Astrocyte (in vitro differentiated cells and primary cell): ENCODE measurements at regions not wholly inside any gene's neighbourhood (a gene's known extent, or its start where the extent isn't known, plus 50 kb on each side); places are given as distances from the start of the nearest gene placed in this dataset.
A peak's percentile ranks its signal among the peaks of the same experiment; 100 is the strongest.

ENCODE experiments used
- DNase-seq: peaks from one replicate; pipeline ENCODE4 v3.0.0-alpha.2; 2010; ENCODE audit warnings: low read depth
- FAIRE-seq: peaks from 2 replicates; lab custom pipeline; 2011; peaks lifted over from hg19 to GRCh38; lab: Jason Lieb, UNC
- H2AFZ ChIP-seq: 2 replicates; pipeline ENCODE4 v1.6.0; 2012; ENCODE audit warnings: low read depth, low read length, inconsistent platforms
- H3K27ac ChIP-seq: 2 replicates; pipeline ENCODE4 v1.5.1; 2011; ENCODE audit warnings: low read depth, low read length, inconsistent platforms
- H3K27me3 ChIP-seq: 2 replicates; pipeline ENCODE4 v1.6.0; 2011; ENCODE audit warnings: low read length, inconsistent platforms; ENCODE audit not compliant: insufficient read depth
- H3K36me3 ChIP-seq: 2 replicates; pipeline ENCODE4 v1.5.1; 2011; ENCODE audit warnings: low read length, inconsistent platforms; ENCODE audit not compliant: insufficient read depth
- H3K4me1 ChIP-seq: 2 replicates; pipeline ENCODE4 v1.5.1; 2011; ENCODE audit warnings: low read length, inconsistent platforms; ENCODE audit not compliant: insufficient read depth
- H3K4me2 ChIP-seq: 2 replicates; pipeline ENCODE4 v1.6.0; 2012; ENCODE audit warnings: low read length, inconsistent platforms
- H3K4me3 ChIP-seq: 2 replicates; pipeline ENCODE4 v1.5.1; 2011; ENCODE audit warnings: low read depth, mild to moderate bottlenecking, low read length, inconsistent platforms; ENCODE audit not compliant: insufficient read depth
- H3K79me2 ChIP-seq: 2 replicates; pipeline ENCODE4 v1.6.0; 2012; ENCODE audit warnings: mild to moderate bottlenecking, low read length, inconsistent platforms; ENCODE audit not compliant: insufficient read depth
- H3K9ac ChIP-seq: 2 replicates; pipeline ENCODE4 v1.6.0; 2012; ENCODE audit warnings: mild to moderate bottlenecking, low read length, inconsistent platforms
- H3K9me3 ChIP-seq: 2 replicates; pipeline ENCODE4 v1.5.1; 2012; ENCODE audit warnings: low read depth, mild to moderate bottlenecking, low read length, inconsistent platforms; ENCODE audit not compliant: insufficient read depth
- H4K20me1 ChIP-seq: 2 replicates; pipeline ENCODE4 v1.6.0; 2012; ENCODE audit warnings: low read length, inconsistent platforms; ENCODE audit not compliant: insufficient read depth
- H3K27ac Mint-ChIP-seq: one replicate; pipeline ENCODE4 v1.8.0; 2021; ENCODE audit warnings: mild to moderate bottlenecking, mixed read lengths; ENCODE audit not compliant: unreplicated experiment
- H3K27me3 Mint-ChIP-seq: one replicate; pipeline ENCODE4 v1.8.0; 2021; ENCODE audit warnings: low read depth, mixed read lengths; ENCODE audit not compliant: unreplicated experiment
- H3K36me3 Mint-ChIP-seq: one replicate; pipeline ENCODE4 v1.8.0; 2021; ENCODE audit warnings: low read depth, mixed read lengths; ENCODE audit not compliant: unreplicated experiment
- H3K4me1 Mint-ChIP-seq: one replicate; pipeline ENCODE4 v1.8.0; 2021; ENCODE audit warnings: low read depth, mixed read lengths; ENCODE audit not compliant: unreplicated experiment
- H3K4me3 Mint-ChIP-seq: one replicate; pipeline ENCODE4 v1.8.0; 2021; ENCODE audit warnings: mild to moderate bottlenecking, moderate library complexity, mixed read lengths; ENCODE audit not compliant: unreplicated experiment
- H3K9me3 Mint-ChIP-seq: one replicate; pipeline ENCODE4 v1.8.0; 2021; ENCODE audit warnings: mild to moderate bottlenecking, mixed read lengths; ENCODE audit not compliant: unreplicated experiment
- CTCF ChIP-seq: IDR thresholded peaks from 2 replicates; pipeline ENCODE4 v1.5.1; 2011; ENCODE audit warnings: low read depth, mild to moderate bottlenecking, inconsistent platforms, low read length, moderate library complexity; ENCODE audit not compliant: insufficient read depth
- EZH2 ChIP-seq: IDR thresholded peaks from 2 replicates; pipeline ENCODE4 v1.6.1; 2012; ENCODE audit warnings: mild to moderate bottlenecking, low read length, inconsistent platforms; ENCODE audit not compliant: insufficient read depth

- DNase-seq (no peak), FAIRE-seq (no peak)
- no peak overlapping the region for H3K9ac ChIP-seq
- no peak overlapping the region for H2AFZ ChIP-seq
- H3K36me3 ChIP-seq: no peaks in the 10 kb centered on the region
- no peaks in the 10 kb centered on the region for H3K27me3 ChIP-seq
- H3K27me3 Mint-ChIP-seq: no peaks in the 10 kb centered on the region
- H3K27ac Mint-ChIP-seq: no peak overlapping the region
- peaks cover 3% of the 10 kb centered on the region for H3K4me1 Mint-ChIP-seq
- H3K4me1 ChIP-seq: no peaks in the 10 kb centered on the region
- H3K9me3 ChIP-seq: no peaks in the 10 kb centered on the region
- H3K27ac ChIP-seq: no peak overlapping the region
- no peak overlapping the region for H3K4me3 ChIP-seq
- H3K4me3 Mint-ChIP-seq: no peak overlapping the region
- H3K79me2 ChIP-seq: no peaks in the 10 kb centered on the region
- no peak overlapping the region for H3K4me2 ChIP-seq
- H3K36me3 Mint-ChIP-seq: no peaks in the 10 kb centered on the region
- H3K9me3 Mint-ChIP-seq: no peaks in the 10 kb centered on the region
- no peaks in the 10 kb centered on the region for H4K20me1 ChIP-seq
- TF ChIP-seq EZH2: no peak
- TF ChIP-seq CTCF: no peak
Measured at GRCh38 chrX:36640232-36640631, 367.9 kb upstream of the FAM47C start.

DNA sequence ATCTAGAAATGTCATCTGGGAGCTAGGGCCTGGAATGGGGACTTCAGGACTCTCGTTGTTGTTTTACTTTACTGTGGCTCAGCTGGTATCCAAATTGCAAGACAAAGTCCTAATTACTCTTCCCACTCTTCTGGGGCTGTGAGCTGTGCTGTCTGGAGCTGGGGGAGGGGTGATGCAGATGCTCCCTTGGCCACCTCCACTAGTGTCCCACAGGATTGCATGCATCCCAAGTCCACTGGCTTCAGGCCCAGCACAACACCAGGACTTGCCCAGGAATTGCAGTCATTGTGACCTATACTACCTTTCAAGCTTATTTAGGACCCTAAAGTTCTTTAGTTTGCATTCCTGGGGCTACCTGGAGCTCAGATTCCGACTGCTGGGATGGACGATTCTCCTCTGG, 366.1 kb upstream of the FAM47C start:
- Histone ChIP-seq H3K36me3 (no peaks in the 10 kb centered on the region), H3K9ac (no peak overlapping the region), H3K4me3 (no peak overlapping the region), H3K79me2 (no peaks in the 10 kb centered on the region), H2AFZ (no peak overlapping the region), H3K4me2 (no peak overlapping the region), H4K20me1 (no peaks in the 10 kb centered on the region), H3K27me3 (no peaks in the 10 kb centered on the region), H3K27ac (no peak overlapping the region), H3K4me1 (no peaks in the 10 kb centered on the region), H3K9me3 (no peaks in the 10 kb centered on the region)
- Mint-ChIP-seq H3K4me3 (no peak overlapping the region), H3K9me3 (no peaks in the 10 kb centered on the region), H3K4me1 (peaks cover 3% of the 10 kb centered on the region), H3K27ac (no peak overlapping the region), H3K27me3 (no peaks in the 10 kb centered on the region), H3K36me3 (no peaks in the 10 kb centered on the region)
- FAIRE-seq (no peak), DNase-seq (no peak)
- TF ChIP-seq CTCF (no peak), EZH2 (no peak)

GRCh38 chrX:36650622-36651021, 357.5 kb upstream of the FAM47C start:
- TF ChIP-seq EZH2 (no peak), CTCF (no peak)
- no peak overlapping the region for H3K4me3 ChIP-seq
- no peak overlapping the region for H3K27ac ChIP-seq
- H3K4me1 ChIP-seq: no peaks in the 10 kb centered on the region
- H3K9me3 Mint-ChIP-seq: no peaks in the 10 kb centered on the region
- H2AFZ ChIP-seq: no peak overlapping the region
- no peaks in the 10 kb centered on the region for H3K4me1 Mint-ChIP-seq
- H3K4me2 ChIP-seq: no peak overlapping the region
- no peak for DNase-seq
- no peaks in the 10 kb centered on the region for H3K27me3 Mint-ChIP-seq
- no peaks in the 10 kb centered on the region for H3K9me3 ChIP-seq
- H3K36me3 ChIP-seq: no peaks in the 10 kb centered on the region
- no peaks in the 10 kb centered on the region for H3K27me3 ChIP-seq
- no peak overlapping the region for H3K27ac Mint-ChIP-seq
- no peaks in the 10 kb centered on the region for H3K79me2 ChIP-seq
- no peak overlapping the region for H3K9ac ChIP-seq
- H4K20me1 ChIP-seq: no peaks in the 10 kb centered on the region
- FAIRE-seq: peak; percentile 54
- no peak overlapping the region for H3K4me3 Mint-ChIP-seq
- no peaks in the 10 kb centered on the region for H3K36me3 Mint-ChIP-seq
